ENCODE measurements at regions not wholly inside any gene's neighbourhood (a gene's known extent, or its start where the extent isn't known, plus 50 kb on each side); places are given as distances from the start of the nearest gene placed in this dataset.

DNA sequence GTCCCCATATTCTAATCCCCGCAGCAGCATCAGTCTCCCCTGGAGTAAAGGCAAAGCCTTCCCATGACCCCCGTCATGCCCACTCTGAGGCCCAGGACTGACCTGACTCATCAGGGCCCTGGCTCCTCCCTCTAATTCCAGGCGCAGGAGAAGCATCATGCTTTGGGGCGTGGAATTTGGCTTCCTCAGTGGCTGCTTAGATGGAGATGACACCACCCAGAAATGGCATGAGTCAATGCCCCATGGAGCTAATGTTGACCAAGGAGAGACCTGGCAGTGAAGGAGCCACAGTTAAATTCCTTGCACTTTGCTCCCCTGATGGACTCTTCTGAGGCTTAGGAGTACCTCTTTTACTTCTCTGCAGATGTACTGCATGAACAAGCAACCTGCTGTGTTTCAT, 204.2 kb upstream of the PROK2 start:
- Histone ChIP-seq H3K36me3 (replicated peaks in 1 of 2; ENCODE audit: control insufficient read depth in 1 of 2, insufficient read depth in 2 of 2, low read length in 1 of 2) (no peaks in the 10 kb centered on the region), H3K4me3 (ENCODE audit: low read depth in 2 of 2, low read length in 1 of 2) (no peak overlapping the region), H3K4me1 (ENCODE audit: control insufficient read depth in 1 of 2, insufficient read depth in 2 of 2, low read depth in 1 of 2, low read length in 1 of 2) (no peaks in the 10 kb centered on the region), H2AFZ (ENCODE audit: low read depth) (no peak overlapping the region), H3K9ac (no peak overlapping the region), H3K27ac (ENCODE audit: low read depth in 2 of 2, low read length in 1 of 2) (no peak overlapping the region), H3K9me3 (no peaks in the 10 kb centered on the region), H3K4me2 (no peak overlapping the region), H3K79me2 (ENCODE audit: insufficient read depth) (no peaks in the 10 kb centered on the region), H4K20me1 (ENCODE audit: insufficient read depth) (no peaks in the 10 kb centered on the region), H3F3A (replicated peaks; ENCODE audit: insufficient read depth) (no peaks in the 10 kb centered on the region), H3K27me3 (ENCODE audit: insufficient read depth) (no peaks in the 10 kb centered on the region; the same call in 1 of the 2 replicates), H3K9me2 (no peaks in the 10 kb centered on the region)
- WGBS (ENCODE audit: low lambda C conversion rate), result 78% methylated on average over 2 of the region's 4 CpGs
- DNase-seq, result no peak
- TF ChIP-seq GATA2 (CRISPR knock-in tag; IDR thresholded peaks at IDR 0.05) (no peak), EZH2phosphoT487 (IDR thresholded peaks at IDR 0.05; ENCODE audit: borderline replicate concordance, low read depth) (no peak), POLR2AphosphoS5 (IDR thresholded peaks at IDR 0.05; ENCODE audit: low read depth, low read length) (no peak), CHD2 (IDR thresholded peaks at IDR 0.05; ENCODE audit: low read length, partially characterized antibody) (no peak), RCOR1 (IDR thresholded peaks at IDR 0.05; ENCODE audit: low read length) (no peak), TAF1 (IDR thresholded peaks at IDR 0.05; ENCODE audit: borderline replicate concordance, low read depth, low read length) (no peak), TCF12 (IDR thresholded peaks at IDR 0.05) (no peak), NRF1 (IDR thresholded peaks at IDR 0.05; ENCODE audit: low read depth, low read length) (no peak), MXI1 (IDR thresholded peaks at IDR 0.05; ENCODE audit: low read depth, low read length) (no peak), RFX5 (IDR thresholded peaks at IDR 0.05; ENCODE audit: low read length) (no peak), GABPA (IDR thresholded peaks at IDR 0.05; ENCODE audit: low read depth) (no peak)
- TF ChIP-seq, protein P1, sequence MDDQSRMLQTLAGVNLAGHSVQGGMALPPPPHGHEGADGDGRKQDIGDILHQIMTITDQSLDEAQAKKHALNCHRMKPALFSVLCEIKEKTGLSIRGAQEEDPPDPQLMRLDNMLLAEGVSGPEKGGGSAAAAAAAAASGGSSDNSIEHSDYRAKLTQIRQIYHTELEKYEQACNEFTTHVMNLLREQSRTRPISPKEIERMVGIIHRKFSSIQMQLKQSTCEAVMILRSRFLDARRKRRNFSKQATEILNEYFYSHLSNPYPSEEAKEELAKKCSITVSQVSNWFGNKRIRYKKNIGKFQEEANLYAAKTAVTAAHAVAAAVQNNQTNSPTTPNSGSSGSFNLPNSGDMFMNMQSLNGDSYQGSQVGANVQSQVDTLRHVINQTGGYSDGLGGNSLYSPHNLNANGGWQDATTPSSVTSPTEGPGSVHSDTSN (IDR thresholded peaks at IDR 0.05), result no peak
- TF ChIP-seq, protein P2, sequence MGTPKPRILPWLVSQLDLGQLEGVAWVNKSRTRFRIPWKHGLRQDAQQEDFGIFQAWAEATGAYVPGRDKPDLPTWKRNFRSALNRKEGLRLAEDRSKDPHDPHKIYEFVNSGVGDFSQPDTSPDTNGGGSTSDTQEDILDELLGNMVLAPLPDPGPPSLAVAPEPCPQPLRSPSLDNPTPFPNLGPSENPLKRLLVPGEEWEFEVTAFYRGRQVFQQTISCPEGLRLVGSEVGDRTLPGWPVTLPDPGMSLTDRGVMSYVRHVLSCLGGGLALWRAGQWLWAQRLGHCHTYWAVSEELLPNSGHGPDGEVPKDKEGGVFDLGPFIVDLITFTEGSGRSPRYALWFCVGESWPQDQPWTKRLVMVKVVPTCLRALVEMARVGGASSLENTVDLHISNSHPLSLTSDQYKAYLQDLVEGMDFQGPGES (IDR thresholded peaks at IDR 0.05; ENCODE audit: low read depth, low read length), result no peak
- TF ChIP-seq, protein P3, sequence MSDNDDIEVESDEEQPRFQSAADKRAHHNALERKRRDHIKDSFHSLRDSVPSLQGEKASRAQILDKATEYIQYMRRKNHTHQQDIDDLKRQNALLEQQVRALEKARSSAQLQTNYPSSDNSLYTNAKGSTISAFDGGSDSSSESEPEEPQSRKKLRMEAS (IDR thresholded peaks at IDR 0.05; ENCODE audit: low read depth), result no peak
- CTCF ChIA-PET, result no interaction called here
- POLR2A ChIA-PET, result no interaction called here

DNA sequence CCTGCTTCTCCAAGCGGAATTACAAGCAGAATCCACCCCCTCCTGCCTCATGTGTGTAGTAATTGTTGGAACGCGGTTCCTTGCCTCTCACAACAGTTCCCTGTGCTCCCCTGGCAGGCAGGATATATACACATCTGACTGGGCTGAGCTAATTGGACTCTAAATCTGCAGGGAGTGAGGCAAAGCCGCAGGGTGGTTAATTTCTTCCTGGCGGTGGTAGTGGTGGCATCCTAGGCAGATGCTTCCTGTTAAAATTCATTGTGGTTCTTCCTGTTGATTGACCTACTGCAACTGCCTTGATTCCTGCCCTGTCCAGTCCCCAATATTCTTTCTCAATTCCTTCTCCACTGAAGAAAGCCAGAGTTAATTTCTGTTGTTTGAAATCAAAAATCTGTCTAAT, 202.9 kb upstream of the PROK2 start:
- H3K4me3 ChIP-seq (ENCODE audit: low read depth in 2 of 2, low read length in 1 of 2), result no peak overlapping the region
- 74% methylated on average over 4 of the region's 5 CpGs for WGBS (ENCODE audit: low lambda C conversion rate)
- H3K4me1 ChIP-seq (ENCODE audit: control insufficient read depth in 1 of 2, insufficient read depth in 2 of 2, low read depth in 1 of 2, low read length in 1 of 2), result no peaks in the 10 kb centered on the region
- ChIA-PET POLR2A (no interaction called here), CTCF (interaction anchor here (1.1 to 1.5 kb wide), 4 partner anchors 10 to 101 kb away, joined by 3 to 6 read pairs (median 4); no protein-coding TSS in a partner anchor)
- no peak for TF ChIP-seq MEF2A (IDR thresholded peaks at IDR 0.05; ENCODE audit: borderline replicate concordance, low read depth)
- H3K4me2 ChIP-seq, result no peak overlapping the region
- H3K9ac ChIP-seq, result no peak overlapping the region
- no peak overlapping the region for H3K27ac ChIP-seq (ENCODE audit: low read depth in 2 of 2, low read length in 1 of 2)
- H3K36me3 ChIP-seq (replicated peaks in 1 of 2; ENCODE audit: control insufficient read depth in 1 of 2, insufficient read depth in 2 of 2, low read length in 1 of 2), result no peaks in the 10 kb centered on the region
- DNase-seq, result no peak
- H2AFZ ChIP-seq (ENCODE audit: low read depth), result no peak overlapping the region
- H3K27me3 ChIP-seq (ENCODE audit: insufficient read depth), result no peaks in the 10 kb centered on the region; the same call in 1 of the 2 replicates
- no peaks in the 10 kb centered on the region for H3K9me3 ChIP-seq
- no peaks in the 10 kb centered on the region for H3K9me2 ChIP-seq
- H3K79me2 ChIP-seq (ENCODE audit: insufficient read depth), result no peaks in the 10 kb centered on the region
- no peaks in the 10 kb centered on the region for H4K20me1 ChIP-seq (ENCODE audit: insufficient read depth)
- H3F3A ChIP-seq (replicated peaks; ENCODE audit: insufficient read depth), result no peaks in the 10 kb centered on the region
